Spleen (tissue), 7 donors: ENCODE measurements at regions not wholly inside any gene's neighbourhood (a gene's known extent, or its start where the extent isn't known, plus 50 kb on each side); places are given as distances from the start of the nearest gene placed in this dataset.

Experiments
- CTCF ChIP-seq, 11 experiments: fragments of 200-600 bp in 7 of 11; fragments of 450-650 bp in 4 of 11; sonication (generic) in 4 of 11; IDR thresholded peaks in 8 of 11; conservative IDR thresholded peaks in 3 of 11; 1 replicate in 7 of 11; 2 replicates in 4 of 11; pipeline versions ENCODE4 v1.4.0 to v1.8.0; 2016 to 2021; ENCODE audit warnings: antibody characterized with exemption in 11 of 11, inconsistent platforms in 4 of 11, mild to moderate bottlenecking in 1 of 11
- POLR2A ChIP-seq, 3 donors: fragments of 450-650 bp; IDR thresholded peaks; one replicate each; pipeline ENCODE4 v1.5.1; 2017; ENCODE audit warnings: antibody characterized with exemption in 3 of 3, mild to moderate bottlenecking in 1 of 3
- POLR2AphosphoS5 ChIP-seq, 3 donors: sonication (generic); formaldehyde crosslinking; IDR thresholded peaks; one replicate each; pipeline ENCODE4 v1.5.1; 2017; ENCODE audit warnings: antibody characterized with exemption in 3 of 3
- donor health status: DM: no; HTN: no; CAD: no; lungs with moderate emphysema.
- donor health status: DM: no; HTN: no; CAD: no.
- donor health status: DM: no; HTN: no; CAD: no.

- no peak for TF ChIP-seq CTCF (IDR thresholded peaks at IDR 0.05 in 8 of 11, conservative IDR thresholded peaks at IDR 0.05 in 3 of 11)
- TF ChIP-seq POLR2A (IDR thresholded peaks at IDR 0.05): no peak
- no peak for TF ChIP-seq POLR2AphosphoS5 (IDR thresholded peaks at IDR 0.05)
Measured at GRCh38 chr20:41989039-41989679, 371.0 kb upstream of the CHD6 start.
